HS-27A (cell line): ENCODE measurements at regions not wholly inside any gene's neighbourhood (a gene's known extent, or its start where the extent isn't known, plus 50 kb on each side); places are given as distances from the start of the nearest gene placed in this dataset.
A peak's percentile ranks its signal among the peaks of the same experiment; 100 is the strongest.
"Not testable (repeated sequence)": the region's sequence is repeated elsewhere in the genome, so short reads cannot be mapped to it uniquely, and the experiment has no call there.

Experiments
- DNase-seq: peaks from one replicate; pipeline ENCODE4 v3.0.0-alpha.2; 2012; ENCODE audit warnings: low read depth, missing footprints

DNA sequence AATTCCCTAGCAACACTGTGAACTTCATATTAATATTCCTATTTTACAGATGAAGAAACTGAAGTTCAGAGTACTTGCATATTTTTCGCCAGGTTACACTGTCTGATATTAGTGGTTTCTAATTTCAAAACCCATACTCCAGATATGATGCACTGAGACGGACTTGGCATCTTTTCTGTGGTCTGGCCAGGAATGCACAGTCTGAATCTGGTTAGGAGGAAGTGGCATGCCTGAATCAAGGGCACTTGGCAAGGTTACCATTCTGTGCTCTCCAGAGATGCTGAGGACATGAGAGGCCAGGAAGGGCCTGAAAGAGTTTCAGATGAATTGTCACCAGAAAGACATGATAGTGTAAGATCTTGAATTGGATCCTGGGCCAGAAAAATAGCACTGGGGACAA is 150.1 kb downstream of the HAO1 start:
- DNase-seq = peak; percentile 77

DNA sequence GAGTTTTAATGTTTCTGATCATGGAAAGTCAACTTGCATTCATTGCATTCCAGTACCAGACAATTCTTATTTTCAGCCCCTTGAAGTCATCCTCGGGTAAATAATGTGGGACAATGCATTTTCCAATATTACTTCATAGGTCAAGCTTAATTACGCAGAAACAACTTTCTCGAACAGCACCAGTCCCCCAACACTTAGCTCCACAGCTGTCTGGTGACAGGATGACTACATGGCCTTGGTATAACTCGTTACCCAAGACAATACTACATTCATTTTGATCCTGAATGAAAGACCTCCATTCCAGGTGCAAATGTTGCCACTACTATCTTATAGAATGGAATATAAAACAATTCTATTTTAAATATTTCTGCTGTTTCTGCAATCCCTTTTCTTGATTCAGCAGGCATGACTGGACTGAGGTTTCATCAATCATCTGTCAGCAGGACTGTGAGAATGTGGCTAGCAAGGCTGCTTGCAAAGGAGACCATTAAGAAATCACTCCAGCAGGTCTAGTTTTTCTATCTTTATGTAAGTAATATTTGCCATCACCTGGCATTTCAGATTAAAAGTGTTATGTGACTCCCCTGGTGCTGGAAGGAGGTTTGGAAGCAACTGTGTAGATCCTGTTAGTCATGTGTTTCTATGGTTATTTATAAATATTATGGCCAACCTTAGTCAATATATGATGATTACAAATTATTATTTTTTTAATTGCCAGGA is 147.9 kb downstream of the HAO1 start:
- DNase-seq = no peak

DNA sequence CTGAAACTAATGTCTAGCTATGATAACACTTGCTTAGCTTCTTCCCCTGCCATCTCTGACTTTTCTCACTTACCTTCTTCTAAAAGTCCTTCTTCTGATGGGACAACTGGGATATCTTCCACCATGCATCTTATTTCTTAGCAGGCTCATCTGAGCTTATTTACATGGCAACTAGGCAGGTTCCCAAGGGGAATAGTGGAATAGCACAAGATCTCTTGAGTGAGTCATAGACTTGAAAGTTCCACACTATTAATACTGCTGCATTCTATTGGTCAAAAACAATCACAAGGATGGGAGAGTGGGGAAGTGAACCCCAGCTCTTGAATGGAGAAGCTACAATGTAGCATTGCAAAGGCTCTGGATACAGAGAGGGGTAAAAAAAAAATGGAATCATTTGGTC is 142.1 kb downstream of the HAO1 start:
- DNase-seq = no peak

DNA sequence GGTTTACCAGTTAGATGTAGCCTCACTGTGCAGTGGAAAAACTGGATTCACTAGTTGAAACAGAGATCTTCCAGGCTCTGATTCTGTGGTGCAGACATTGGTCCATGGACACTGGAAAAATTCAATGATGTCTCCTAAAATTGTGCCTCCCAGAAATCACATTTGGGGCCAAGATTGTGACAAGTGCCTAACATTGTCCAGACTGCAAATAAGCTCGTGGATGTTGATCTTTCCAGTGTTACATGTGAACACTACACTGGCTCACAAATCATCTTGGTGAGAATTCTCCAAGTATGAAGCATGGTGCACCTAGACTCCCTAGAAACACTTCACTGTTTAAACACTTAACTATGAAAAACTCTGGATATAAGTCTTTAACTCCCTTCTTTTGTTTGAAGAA is 140.4 kb downstream of the HAO1 start:
- no peak for DNase-seq

DNA sequence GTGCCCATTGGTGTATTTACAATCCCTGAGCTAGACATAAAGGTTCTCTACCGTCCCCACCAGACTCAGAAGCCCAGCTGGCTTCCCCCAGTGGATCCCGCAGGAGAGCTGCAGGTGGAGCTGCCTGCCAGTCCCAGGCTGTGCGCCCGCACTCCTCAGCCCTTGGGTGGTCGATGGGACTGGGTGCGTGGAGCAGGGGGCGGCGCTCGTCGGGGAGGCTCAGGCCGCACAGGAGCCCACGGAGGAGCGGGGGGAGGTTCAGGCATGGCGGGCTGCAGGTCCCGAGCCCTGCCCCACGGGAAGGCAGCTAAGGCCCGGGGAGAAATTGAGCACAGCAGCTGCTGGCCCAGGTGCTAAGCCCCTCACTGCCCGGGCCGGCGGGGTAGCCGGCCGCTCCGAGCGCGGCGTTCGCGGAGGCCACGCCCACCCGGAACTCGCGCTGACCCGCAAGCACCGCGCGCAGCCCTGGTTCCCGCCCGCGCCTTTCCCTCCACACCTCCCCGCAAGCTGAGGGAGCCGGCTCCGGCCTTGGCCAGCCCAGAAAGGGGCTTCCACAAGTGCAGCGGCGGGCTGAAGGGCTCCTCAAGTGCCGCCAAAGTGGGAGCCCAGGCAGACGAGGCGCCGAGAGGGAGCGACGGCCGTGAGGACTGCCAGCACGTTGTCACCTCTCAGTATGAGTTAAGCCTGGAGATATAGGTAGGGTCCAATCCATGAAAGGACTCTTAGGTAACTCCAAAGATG is 136.7 kb downstream of the HAO1 start:
- not testable (repeated sequence) for DNase-seq

DNA sequence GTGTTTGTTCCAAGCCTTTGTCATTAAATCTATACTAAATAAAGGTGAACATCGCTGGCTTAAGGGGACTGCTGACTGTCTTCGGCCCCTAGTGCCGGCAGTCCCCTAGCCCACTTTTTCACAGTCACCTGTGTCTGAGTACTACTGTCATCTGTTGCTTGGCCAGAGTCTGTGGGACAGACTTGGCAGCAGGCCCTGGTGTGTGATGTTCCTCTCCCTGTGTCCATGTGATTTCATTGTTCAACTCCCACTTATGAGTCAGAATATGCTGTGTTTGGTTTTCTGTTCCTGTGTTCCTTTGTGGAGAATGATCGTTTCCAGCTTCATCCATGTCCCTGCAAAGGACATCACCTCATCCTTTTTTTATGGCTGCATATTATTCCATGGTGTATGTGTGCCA is 133.4 kb downstream of the HAO1 start:
- DNase-seq = no peak

DNA sequence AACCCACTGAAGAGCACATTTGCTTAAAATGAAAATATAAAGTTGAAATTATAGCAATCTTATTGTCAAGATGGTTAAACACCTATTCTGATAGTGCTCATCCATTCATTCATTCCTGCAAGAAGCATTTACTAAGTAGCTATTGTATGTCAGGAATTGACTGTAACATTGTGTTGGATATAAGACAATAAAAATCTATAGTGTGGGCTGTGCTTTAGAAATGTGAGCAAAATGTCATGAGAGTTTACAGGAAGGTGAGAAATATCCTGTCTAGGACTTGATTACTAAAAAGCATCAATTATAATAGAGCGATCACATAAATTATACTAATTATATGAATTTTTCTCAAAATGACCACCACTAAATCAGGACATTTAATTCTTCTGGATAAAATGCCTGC is 123.0 kb downstream of the HAO1 start:
- no peak for DNase-seq

DNA sequence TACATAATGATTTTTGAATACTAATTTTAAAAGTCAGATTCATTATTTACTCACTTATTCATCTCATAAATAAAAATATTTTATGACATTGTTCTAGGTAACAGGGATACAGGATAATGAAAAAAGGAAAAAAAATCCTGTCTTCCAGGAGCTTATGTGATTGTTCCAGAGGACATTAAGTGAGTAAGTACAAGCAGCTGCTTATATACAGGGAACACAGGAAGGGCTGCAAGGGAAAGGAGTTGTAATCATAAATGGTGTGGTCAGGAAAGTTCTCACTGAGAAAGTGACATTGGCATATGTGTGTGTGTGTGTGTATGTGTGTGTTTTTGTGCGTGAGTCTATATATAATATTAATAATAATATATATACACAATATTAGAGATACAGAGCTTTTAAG is 121.8 kb downstream of the HAO1 start:
- DNase-seq = no peak

DNA sequence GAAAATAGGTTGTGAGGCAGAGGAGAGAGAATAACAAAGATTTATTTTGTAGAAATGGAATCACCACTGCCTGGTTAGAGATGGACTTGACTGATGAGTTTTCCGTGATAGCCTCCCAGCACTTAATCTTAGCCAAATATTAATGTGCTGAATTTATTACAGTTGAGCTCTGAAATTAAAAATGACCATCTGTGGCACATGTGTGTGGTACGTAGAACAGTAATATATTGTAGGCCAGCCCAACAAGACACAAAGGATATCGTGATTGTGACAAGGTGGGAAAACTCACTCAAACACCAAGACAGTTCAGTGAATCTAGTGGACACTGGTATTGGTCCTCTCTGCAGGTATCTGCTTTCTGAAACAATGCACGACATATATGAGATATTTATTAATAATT is 119.4 kb downstream of the HAO1 start:
- no peak for DNase-seq

DNA sequence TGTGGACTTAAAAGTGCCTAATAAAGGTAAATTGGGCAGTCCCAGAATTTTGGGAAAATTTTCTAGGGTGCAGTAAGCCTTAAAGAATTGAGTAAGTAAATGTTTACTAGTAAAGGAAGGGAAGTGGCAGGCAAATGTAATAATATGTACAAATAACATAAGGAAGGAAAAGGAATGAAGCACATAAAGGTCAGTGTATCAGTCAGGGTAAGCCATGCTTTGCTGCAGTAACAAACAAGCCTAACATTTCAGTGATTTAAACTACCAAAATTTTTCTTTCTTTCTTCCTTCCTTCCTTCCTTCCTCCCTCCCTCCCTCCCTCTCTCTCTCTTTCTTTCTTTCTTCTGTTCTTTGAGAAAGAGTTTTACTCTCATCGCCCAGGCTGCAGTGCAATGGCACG is 117.5 kb downstream of the HAO1 start:
- DNase-seq = no peak

DNA sequence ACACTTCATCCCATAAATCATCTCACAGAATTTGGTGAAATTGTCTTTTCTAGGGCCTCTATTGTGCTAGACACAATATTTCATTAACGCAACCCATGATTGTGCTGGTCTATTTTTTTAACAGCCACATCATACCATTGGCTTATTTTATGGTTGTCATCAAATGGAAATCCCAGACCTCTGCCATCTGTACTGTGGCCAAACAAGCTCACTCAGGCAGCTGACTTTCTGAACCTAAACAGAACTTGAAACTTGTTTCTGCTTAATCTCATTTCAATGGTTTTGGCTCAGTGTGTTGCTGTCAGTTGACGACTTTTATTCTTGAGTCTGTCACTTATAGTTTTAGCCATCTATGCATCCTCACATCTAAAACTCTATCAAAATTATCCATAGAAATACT is 111.8 kb downstream of the HAO1 start:
- DNase-seq = no peak

DNA sequence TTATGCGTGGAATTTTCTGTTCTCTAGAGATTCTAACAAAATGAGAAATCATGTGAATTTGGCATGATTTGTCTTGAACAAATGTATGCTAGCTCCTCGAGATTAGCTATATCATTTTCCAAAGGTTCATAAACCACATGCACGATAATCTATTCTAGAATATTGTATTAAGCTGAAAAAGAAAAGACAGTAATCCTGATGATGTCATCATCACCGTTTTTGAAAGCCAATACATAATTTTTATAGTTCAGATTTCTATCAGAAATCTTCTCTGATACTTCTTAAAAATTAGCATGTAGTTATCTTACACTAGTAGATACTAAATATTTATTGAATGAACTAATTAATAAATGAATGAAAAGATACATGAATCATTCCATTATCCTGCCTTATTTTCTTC is 111.2 kb downstream of the HAO1 start:
- DNase-seq = no peak

DNA sequence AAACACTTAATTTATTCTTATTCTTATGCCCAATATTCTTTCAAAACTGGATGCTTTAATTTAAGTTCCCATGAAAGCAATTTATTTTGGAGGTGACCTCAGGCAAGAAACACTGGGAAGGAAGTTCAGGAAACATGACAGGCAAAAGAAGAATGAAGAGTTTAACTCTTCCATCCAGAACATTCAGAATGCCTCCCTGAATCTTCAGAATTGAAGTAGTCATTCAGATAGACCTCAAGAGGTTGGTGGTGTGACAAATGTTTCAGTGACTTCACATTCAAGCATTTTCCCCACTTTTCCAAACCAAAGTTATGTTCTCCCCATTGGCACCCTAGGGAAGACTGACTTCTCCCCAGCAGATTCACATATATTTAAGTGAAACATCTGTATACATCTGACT is 110.5 kb downstream of the HAO1 start:
- no peak for DNase-seq
